HG03558 (cell line): ENCODE measurements at regions not wholly inside any gene's neighbourhood (a gene's known extent, or its start where the extent isn't known, plus 50 kb on each side); places are given as distances from the start of the nearest gene placed in this dataset.

Experiments
- ATAC-seq: cut with Tn5 transposase; IDR thresholded peaks from one replicate; pipeline ENCODE4 v1.9.1; 2021; ENCODE audit warnings: moderate number of reproducible peaks; ENCODE audit not compliant: unreplicated experiment; ENCODE audit errors: extremely low read depth

DNA sequence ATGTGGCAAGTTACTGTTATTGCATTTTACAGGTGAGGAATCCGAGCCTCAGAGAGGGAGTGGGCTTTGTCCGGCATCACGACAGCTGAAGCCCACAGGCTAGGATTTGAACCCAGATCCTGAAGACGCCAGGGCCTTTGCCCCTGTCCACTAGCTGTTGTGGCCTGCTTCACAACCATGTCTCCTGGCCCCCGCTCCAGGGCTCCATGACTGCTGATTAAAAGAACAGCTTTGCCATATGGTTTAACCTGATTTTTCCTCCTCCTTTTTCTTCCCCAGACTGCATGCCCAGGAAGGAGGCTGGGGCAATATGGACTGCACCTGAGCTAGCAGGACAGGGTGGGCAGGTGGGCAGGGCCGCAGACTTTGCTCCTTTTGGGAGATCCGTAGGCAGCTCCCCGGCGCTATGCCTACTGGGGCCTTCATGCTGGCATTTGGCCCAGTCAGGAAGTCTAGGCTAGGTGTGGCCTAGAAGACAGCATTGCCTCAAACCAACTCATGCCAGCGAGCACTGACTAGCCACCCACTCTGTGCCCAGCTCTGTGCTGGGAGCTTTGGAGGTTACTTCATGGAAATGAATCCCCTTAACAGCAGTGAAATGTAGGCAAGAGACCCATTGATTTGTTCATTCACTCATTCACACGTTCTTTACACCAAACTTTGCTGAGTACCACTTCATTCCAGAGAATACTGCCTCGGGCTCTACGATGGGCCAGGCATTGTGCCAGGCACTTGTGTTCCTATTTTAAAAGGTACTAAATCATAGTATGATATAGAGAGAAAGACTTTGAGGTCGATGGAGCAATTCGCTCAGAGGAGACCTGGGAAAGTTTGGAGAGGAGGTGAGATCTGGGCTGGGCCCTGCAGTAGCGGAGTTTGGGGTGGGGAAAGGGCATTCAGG lies 94.3 kb upstream of the CPEB4 start:
- no peak for ATAC-seq

DNA sequence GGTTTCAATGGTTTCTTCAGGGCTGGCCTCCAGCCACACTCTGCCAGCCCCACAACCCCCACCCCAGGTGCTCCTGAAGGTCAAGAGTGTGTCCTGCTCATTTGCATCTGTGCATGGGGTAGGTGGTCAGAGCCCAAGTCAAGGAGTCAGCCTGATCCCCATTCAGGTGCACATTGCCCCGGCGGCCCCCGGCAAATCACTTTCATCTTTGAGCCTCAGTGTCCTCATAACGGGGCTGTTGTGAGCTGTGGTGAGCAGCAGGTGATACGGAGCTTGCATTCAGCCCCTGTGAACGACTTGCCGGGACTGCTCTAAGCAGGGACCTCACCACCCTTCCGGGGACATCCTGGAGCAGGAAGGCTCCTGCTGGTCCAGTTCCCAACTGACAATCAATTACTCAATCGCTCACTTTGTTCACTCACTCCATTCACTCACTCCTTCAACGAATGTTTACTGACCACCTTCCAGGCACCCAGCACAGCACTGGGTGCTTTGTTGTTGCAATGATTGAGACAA lies 93.2 kb upstream of the CPEB4 start:
- no peak for ATAC-seq

GRCh38 chr5:173795601-173796000 lies 92.5 kb upstream of the CPEB4 start:
- ATAC-seq = no peak

DNA sequence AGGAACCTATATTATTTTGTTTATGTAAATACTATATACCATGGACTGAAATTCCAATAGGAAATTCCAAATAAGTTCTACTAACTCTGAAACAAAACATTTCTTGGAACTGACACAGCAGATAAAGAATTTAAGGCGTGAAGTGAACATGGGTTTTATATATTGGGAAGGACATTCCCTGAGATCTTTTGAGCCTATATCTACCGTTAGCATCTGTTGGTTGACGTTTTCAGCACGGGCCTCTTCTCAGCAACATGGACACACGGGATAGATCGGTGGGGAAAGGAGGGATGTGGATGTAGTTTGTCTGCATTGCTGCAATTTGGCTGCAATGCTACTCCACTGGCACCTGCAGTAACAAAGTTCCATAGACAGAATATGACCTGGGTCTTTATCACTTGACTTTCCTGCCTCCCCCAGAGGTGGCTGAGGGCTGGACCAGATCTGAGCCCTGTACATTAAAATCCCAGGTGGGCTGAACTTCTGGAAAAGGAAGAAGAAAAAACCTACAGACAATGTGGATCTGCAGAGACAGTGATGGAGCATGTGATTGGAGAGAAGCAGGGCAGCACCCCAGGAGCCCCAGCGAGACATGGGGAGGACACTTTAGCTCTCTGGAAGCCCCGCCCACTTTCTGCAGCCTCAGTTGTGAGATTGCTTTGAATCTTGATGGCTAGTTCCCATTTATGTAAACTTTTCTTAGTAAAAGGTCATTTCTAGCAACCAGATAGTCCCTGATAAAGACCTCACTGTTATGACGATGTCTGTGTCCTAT lies 91.2 kb upstream of the CPEB4 start:
- no peak for ATAC-seq

- ATAC-seq = no peak
These were observed 89.9 kb upstream of the CPEB4 start for GRCh38 chr5:173798127-173798810.

- ATAC-seq = no peak
These were observed 87.8 kb upstream of the CPEB4 start for GRCh38 chr5:173800340-173800739.

DNA sequence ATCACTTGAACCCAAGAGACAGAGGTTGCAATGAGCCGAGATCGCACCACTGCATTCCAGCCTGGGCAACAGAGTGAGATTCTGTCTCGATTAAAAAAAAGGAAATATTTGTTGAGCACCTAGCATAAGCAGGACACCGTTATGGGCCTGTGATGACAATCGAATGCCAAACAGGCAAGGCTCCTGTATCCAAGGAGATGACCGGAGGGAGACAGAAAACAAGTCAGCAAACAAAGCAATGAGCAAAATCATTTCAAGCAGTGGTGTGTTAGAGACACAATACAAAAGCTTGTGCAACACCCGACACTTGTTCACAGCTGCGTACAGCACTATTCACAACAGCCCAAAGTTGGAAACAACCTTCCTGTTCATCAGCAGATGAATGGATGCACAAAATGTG lies 87.1 kb upstream of the CPEB4 start:
- no peak for ATAC-seq

- no peak for ATAC-seq
These were observed 85.4 kb upstream of the CPEB4 start for GRCh38 chr5:173802670-173803165.

- no peak for ATAC-seq
These were observed 83.6 kb upstream of the CPEB4 start for GRCh38 chr5:173804579-173804978.

DNA sequence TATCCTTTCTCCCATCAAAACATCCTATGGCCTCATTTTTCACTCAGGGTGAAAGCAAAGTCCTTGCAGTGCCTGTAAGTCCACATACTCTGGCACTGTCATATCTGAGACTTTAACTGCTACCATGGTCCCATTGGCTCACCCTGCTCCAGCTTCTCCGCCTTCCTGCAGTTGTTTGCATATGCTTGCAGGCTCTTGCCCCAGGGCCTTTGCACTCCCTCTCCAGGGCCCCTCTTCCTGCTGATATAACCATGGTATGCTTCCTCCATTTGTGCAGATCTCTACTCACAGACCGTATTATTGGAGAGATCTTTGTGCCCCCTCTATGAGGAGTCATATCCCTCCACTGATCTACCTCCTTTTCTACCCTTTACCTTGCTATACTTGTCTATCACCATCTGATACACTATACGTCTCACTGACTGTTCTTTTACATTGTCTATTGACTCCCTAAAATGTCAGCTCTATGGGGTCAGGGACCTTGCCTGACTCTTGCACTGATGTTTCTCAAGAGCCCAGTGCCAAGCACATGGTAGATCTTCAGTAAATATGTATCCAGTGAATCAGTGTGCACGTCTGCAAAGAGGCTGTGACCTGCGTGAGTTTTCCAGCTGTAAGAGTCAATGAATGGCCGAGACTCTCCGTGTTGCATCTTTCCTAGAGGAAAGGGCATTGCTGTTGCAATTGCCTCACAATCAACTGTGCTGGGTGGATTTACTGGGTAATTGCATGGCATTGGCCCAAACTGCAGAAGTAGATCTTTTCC lies 81.7 kb upstream of the CPEB4 start:
- ATAC-seq = no peak

GRCh38 chr5:173807181-173807655 lies 80.9 kb upstream of the CPEB4 start:
- no peak for ATAC-seq

- no peak for ATAC-seq
These were observed 79.9 kb upstream of the CPEB4 start for GRCh38 chr5:173808079-173808808.

DNA sequence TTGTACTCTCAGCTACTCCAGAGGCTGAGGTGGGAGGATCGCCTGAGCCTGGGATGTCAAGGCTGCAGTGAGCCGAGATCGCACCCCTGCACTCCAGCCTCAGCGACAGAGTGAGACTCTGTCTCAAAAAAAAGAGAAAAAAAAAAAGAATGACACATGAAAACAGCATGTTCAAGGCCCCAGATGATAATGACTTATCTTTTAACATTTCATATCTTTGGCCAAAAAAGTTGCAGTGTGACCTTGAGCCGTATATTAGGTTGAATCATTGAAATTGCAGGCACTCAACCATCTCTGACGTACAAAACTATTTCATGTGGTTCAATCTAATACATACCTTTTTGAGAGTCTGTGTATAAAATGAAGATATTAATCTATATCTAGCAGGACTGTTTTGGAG lies 79.1 kb upstream of the CPEB4 start:
- no peak for ATAC-seq

DNA sequence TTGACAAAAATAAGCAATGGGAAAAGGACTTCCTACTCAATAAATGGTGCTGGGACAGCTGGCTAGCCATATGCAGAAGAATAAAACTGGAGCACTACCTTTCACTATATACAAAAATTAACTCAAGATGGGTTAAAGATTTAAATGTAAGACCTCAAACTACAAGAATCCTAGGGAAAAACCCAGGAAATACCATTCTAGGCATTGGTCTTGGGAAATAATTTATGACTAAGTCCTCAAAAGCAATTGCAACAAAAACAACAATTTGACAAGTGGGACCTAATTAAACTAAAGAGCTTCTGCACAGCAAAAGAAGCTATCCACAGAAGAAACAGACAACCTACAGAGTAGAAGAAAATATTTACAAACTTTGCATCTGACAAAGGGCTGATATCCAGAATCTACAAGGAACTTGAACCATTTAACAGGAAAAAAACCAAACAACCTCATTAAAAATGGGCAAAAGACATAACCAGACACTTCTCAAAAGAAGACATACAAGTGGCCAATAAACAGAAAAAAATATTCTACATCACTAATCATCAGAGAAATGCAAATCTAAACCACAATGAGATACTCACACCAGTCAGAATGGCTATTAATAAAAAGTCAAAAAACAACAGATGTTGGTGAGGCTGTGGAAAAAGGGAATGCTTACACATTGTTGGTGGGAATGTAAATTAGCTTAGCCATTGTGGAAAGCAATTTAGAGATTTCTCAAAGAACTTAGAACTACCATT lies 75.2 kb upstream of the CPEB4 start:
- ATAC-seq = no peak

- ATAC-seq = no peak
These were observed 74.1 kb upstream of the CPEB4 start for GRCh38 chr5:173814053-173814452.

DNA sequence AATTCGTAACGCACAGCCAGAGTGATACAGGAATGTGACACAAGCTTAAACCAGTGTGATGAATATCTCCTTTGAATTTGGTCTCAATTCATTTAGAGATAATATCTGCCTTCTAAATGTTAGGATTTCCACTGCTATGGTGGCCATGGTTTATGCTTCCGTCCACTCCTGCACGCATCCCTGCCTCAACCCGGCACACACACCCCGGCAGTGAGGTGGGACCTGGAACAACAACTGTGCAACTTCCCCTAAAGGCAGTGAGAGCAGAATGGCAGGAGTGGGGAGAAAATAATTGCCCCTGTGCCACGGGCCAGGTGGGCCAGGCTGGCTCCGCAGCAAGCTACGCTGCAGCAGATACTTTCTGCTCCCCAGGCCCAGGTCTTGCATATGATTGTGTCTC lies 72.6 kb upstream of the CPEB4 start:
- ATAC-seq = no peak

DNA sequence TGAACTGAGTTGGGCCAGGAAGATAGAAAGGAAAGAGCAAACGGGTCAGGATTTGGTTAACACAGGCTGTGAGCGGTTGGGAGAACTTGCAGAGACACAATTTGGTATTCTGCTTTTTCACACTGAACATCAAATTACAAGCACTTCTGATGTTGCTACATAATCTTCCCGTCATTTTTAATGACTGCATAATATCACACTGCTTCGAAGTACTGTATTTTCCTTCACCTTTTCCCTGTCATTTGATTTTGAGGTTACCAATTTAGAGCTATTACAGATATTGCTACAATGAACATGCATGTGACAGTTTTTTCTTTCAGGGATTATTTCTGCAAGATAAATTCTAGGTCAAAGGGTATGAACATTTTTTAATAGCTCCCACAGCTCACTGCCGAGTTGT lies 71.4 kb upstream of the CPEB4 start:
- ATAC-seq = no peak

GRCh38 chr5:173817561-173817960 lies 70.6 kb upstream of the CPEB4 start:
- ATAC-seq = no peak
